ENCODE measurements at regions not wholly inside any gene's neighbourhood (a gene's known extent, or its start where the extent isn't known, plus 50 kb on each side); places are given as distances from the start of the nearest gene placed in this dataset.

GRCh38 chr2:176542476-176542875 is 273.2 kb downstream of the MTX2 start:
- Mint-ChIP-seq H3K4me3 (no peak overlapping the region), H3K9me3 (no peaks in the 10 kb centered on the region), H3K36me3 (ENCODE audit: low read depth) (no peaks in the 10 kb centered on the region), H3K27me3 (ENCODE audit: low read depth) (no peaks in the 10 kb centered on the region), H3K4me1 (peaks cover 24% of the 10 kb centered on the region), H3K27ac (ENCODE audit: unreplicated experiment) (no peak overlapping the region)
- DNase-seq (ENCODE audit: low read depth, low spot score) = no peak
- no peak for TF ChIP-seq CTCF (conservative IDR thresholded peaks at IDR 0.05)

DNA sequence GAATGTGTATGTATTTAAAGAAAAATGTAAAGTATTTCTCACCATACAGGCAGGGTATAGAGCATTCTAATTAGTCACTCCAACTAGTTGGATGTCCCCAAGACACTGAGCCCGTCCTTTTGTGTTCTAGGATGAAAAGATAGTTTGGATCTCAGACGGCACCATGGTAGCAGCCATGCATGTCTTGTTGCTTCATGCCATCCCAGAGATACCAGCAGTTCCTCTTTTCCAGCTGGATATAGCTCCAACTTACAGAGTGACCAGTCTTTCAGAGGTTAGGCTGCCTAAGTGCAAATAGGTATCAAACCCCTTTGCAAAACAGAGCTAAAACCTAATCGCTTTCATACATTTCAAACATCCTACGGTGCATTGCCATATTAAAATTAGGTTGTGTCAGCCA is 275.3 kb downstream of the MTX2 start:
- DNase-seq (ENCODE audit: low read depth, low spot score) = no peak
- Mint-ChIP-seq H3K4me1 (peaks cover 24% of the 10 kb centered on the region), H3K27ac (ENCODE audit: unreplicated experiment) (no peak overlapping the region), H3K4me3 (no peak overlapping the region), H3K36me3 (ENCODE audit: low read depth) (no peaks in the 10 kb centered on the region), H3K27me3 (ENCODE audit: low read depth) (no peaks in the 10 kb centered on the region), H3K9me3 (no peaks in the 10 kb centered on the region)
- TF ChIP-seq CTCF (conservative IDR thresholded peaks at IDR 0.05) = no peak

DNA sequence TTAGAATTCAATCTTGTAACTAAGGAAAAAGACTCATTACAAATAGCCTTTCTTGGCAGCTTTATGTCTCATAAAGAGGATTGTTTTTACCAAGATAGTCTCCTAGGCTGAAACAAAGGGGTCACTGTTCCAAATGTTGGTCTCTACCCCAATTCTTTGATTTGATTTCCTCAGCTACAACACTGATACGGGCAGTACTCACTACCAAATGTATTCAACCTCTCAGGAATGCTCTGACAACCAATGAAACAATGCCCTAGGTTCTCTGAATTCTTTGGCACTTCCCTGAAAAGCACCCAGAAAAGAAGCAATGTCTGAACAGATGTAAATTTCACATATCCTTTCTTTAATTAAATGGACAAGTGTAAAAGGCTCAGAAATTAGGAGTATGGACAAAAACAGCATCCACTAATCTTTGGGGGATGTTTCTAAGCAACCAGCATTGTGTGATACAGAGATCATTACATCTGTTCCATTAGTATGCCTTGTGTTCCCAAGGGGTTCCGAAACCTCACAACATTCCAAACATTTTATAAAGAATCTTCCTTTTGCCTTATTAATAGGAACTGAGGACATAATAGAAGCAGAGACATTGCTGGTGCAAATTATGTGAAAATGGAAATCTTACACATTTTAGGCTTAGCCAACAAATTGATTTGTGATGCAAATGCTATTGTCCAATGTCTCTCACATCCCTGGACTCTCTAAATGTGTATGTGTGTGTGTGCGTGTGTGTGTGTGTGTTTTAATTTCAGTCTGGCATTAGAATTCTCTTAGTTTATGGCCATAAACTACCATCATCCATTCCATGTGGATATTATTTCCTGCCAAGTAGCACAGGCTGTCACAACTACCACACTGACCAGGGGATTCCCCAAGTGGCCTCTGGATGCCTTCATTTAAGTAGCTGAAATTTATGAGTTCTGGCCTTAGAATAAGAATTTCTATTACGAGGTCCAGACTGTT is 276.0 kb downstream of the MTX2 start:
- Mint-ChIP-seq H3K4me1 (peaks cover 24% of the 10 kb centered on the region), H3K4me3 (no peak overlapping the region), H3K9me3 (no peaks in the 10 kb centered on the region), H3K27me3 (ENCODE audit: low read depth) (no peaks in the 10 kb centered on the region), H3K27ac (ENCODE audit: unreplicated experiment) (no peak overlapping the region), H3K36me3 (ENCODE audit: low read depth) (no peaks in the 10 kb centered on the region)
- TF ChIP-seq CTCF (conservative IDR thresholded peaks at IDR 0.05) = no peak
- DNase-seq (ENCODE audit: low read depth, low spot score) = no peak

DNA sequence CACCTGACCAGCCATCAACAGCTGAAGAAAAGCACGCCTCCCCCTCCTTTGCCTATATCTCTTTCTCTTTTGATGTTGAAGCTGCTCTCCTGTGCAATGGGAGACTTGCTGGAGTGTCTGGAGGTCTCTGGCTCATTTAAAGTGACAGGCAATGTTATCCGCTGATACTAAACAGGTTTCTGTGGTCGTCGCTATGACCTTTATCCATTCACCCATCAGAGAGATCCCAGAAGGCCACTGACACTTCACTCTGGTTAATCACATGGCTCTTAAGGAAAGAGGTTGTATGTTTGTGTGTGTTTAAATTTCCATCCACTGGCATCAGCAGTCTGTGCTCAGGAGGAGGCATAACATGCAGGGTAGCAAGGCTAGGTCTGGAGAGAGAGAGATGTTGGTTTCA is 277.3 kb downstream of the MTX2 start:
- Mint-ChIP-seq H3K4me3 (no peak overlapping the region), H3K4me1 (peaks cover 24% of the 10 kb centered on the region), H3K27me3 (ENCODE audit: low read depth) (peaks cover 1% of the 10 kb centered on the region), H3K9me3 (no peaks in the 10 kb centered on the region), H3K27ac (ENCODE audit: unreplicated experiment) (no peak overlapping the region), H3K36me3 (ENCODE audit: low read depth) (no peaks in the 10 kb centered on the region)
- no peak for TF ChIP-seq CTCF (conservative IDR thresholded peaks at IDR 0.05)
- DNase-seq (ENCODE audit: low read depth, low spot score) = no peak

- H3K36me3 Mint-ChIP-seq (ENCODE audit: low read depth) = no peaks in the 10 kb centered on the region
- no peak overlapping the region for H3K27ac Mint-ChIP-seq (ENCODE audit: unreplicated experiment)
- TF ChIP-seq CTCF (conservative IDR thresholded peaks at IDR 0.05) = no peak
- peaks cover 49% of the 10 kb centered on the region for H3K27me3 Mint-ChIP-seq (ENCODE audit: low read depth)
- no peak for DNase-seq (ENCODE audit: low read depth, low spot score)
- H3K4me1 Mint-ChIP-seq = peaks cover 11% of the 10 kb centered on the region
- H3K4me3 Mint-ChIP-seq = no peak overlapping the region
- H3K9me3 Mint-ChIP-seq = no peaks in the 10 kb centered on the region
These were observed 283.4 kb downstream of the MTX2 start for GRCh38 chr2:176552501-176553135.

Data from neural crest cell (in vitro differentiated cells).